Erythroblast (primary cell): ENCODE measurements at regions not wholly inside any gene's neighbourhood (a gene's known extent, or its start where the extent isn't known, plus 50 kb on each side); places are given as distances from the start of the nearest gene placed in this dataset.
"Not testable (repeated sequence)": the region's sequence is repeated elsewhere in the genome, so short reads cannot be mapped to it uniquely, and the experiment has no call there.

Experiments used
- DNase-seq, 2 experiments: peaks; one replicate each; lab custom pipeline; 2025; lab: John Stamatoyannopoulos, UW
- GATA1 ChIP-seq: IDR thresholded peaks from 2 replicates; pipeline ENCODE4 v1.6.1; 2011; ENCODE audit warnings: low read depth, mild to moderate bottlenecking, control low read depth, low read length, moderate library complexity
- POLR2A ChIP-seq: IDR thresholded peaks from 2 replicates; pipeline ENCODE4 v1.6.1; 2011; ENCODE audit warnings: mild to moderate bottlenecking, low read length

- TF ChIP-seq GATA1 (no peak), POLR2A (no peak)
- DNase-seq = no peak
These were observed 103.1 kb downstream of the IER5 start for GRCh38 chr1:181191494-181192040.

- no peak for DNase-seq
- TF ChIP-seq GATA1 (no peak), POLR2A (no peak)
These were observed 103.8 kb downstream of the IER5 start for GRCh38 chr1:181192316-181192715.

DNA sequence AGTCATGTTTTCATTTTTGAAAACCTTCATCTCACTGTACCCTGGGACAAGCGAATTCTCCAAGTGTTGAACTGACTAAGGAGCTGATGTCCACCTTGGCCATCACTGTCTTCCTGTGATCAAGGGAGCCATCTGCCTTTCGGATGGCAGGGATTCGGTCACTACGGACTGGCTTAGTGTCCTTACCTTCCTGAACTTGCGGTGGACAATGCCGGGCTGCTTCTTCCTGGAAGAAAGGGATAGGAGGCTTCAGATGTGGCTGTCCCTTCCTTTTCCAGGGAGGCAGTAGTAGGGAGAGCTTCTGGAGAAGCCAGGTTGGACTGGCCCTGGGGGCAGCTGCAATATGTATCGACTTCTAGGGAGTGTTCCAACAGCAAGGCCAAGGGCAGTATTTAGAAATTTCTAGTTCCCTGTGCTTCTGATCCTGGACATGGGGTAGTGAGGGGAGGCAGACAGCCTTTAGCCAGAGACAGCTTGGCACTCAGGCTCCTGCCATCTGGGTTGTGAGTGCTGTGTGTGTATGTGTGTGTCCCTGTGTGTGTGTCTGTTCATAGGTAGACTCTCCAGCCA lies 114.6 kb downstream of the IER5 start:
- TF ChIP-seq GATA1 (no peak), POLR2A (no peak)
- no peak for DNase-seq

DNA sequence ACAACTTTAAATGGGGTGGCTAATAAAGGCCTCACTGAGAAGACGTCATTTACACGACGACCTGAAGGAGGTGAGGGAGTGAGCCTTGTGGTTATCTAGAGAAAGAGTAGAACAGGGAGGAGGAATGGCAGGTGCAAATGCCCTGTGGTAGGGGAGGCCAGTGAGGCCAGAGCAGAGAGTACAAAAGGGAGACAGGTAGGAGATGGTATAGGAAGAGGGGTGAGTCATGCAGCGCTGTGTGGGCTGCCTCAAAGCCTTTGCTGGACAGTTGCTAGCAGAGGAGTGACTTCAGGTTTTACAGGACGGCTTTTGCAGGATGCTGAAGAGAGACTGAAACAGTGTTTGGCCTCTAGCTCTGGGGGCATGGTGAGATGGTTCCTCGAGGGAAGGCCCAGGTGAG lies 116.0 kb downstream of the IER5 start:
- no peak for DNase-seq
- no peak for TF ChIP-seq GATA1
- no peak for TF ChIP-seq POLR2A

GRCh38 chr1:181205901-181206300 lies 117.4 kb downstream of the IER5 start:
- TF ChIP-seq POLR2A = no peak
- no peak for TF ChIP-seq GATA1
- no peak for DNase-seq

DNA sequence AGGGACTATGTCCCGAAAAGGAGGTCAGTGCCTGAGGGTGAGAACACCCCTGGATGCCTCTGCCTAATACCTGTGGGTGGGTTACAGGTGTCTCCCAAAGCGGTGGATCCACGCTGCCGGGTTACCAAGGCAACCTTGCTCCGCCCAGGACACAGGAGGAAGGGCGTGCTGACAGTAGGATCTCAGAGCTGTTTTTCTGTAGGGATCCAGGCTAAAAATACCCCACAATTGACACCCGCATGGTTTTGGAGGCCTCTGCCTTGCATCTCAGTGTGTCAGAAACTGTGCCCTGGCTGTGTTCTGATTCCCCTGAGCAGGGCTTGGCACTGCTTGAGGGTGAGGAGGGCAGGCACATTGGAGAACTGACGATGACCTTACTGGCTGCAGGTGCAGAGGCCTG lies 118.0 kb downstream of the IER5 start:
- no peak for TF ChIP-seq POLR2A
- DNase-seq = no peak

DNA sequence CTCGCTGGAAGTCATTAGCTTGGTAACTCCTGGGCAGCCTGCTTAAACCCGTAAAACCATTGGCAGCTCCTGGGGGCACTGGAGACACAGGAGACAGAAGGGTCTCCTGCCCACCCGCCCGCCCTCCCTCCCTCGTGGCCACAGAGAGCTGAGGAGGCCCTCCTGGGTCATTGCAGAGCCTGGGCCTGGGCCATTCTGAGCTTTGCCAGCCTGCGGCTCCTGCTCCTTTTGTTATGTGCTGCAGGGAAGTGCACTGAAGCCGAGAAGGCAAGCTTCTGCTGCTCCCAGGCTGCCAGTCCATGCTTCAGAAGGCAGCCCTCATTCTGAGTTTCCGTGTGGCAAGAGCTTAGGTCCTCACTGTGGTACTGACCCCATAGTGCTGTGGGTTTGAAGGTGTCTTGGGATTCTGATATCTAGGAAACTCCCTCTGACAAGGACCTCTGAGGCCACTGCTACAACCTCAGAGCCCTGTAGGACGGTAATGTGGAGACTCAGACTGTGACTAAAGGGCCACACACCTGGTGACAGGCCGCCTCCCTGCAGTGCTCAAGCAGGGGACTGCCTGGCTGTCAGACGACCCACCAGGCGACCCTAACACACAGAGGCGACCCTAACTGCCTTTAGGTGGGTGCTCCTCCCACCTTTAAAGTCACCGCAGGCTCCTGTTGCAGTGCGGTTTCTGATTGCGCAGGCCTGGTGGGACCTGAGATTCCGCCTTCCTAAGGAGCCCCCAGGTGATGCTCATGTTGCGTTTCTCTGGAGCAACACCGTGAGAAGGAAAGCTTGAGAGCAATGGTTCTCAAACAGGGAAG lies 118.7 kb downstream of the IER5 start:
- no peak for DNase-seq
- TF ChIP-seq GATA1 = no peak
- TF ChIP-seq POLR2A = no peak

DNA sequence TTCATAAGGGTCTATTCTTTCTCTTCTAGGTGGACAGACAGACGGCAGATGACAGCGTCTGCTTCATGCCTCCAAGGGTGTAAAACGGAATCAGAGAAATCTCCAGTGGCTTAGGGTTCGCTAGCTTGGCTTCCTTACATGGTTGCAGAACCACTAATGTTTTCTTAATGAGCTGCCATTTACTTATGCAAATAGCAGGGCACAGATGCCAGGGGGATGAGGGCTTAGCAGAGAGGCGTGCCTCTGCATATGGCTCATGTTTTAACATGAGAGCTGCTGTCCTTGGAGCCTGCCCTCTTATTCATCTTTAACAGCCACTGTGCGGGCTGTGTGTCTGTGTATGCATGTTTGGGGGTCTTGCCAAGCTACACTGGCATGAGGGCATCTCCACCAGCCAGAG lies 119.6 kb downstream of the IER5 start:
- no peak for TF ChIP-seq POLR2A
- no peak for TF ChIP-seq GATA1
- DNase-seq = no peak

GRCh38 chr1:181208967-181209366 lies 120.5 kb downstream of the IER5 start:
- TF ChIP-seq POLR2A (no peak), GATA1 (no peak)
- no peak for DNase-seq

- DNase-seq = no peak
- TF ChIP-seq GATA1 (no peak), POLR2A (no peak)
These were observed 124.6 kb downstream of the IER5 start for GRCh38 chr1:181213056-181213455.

GRCh38 chr1:181216591-181216994 lies 128.1 kb downstream of the IER5 start:
- TF ChIP-seq POLR2A (no peak), GATA1 (no peak)
- no peak for DNase-seq

GRCh38 chr1:181219938-181220337 lies 131.4 kb downstream of the IER5 start:
- TF ChIP-seq GATA1 (no peak), POLR2A (no peak)
- DNase-seq = no peak

GRCh38 chr1:181221078-181221477 lies 132.6 kb downstream of the IER5 start:
- DNase-seq = no peak
- TF ChIP-seq POLR2A (no peak), GATA1 (no peak)

GRCh38 chr1:181222972-181223505 lies 134.5 kb downstream of the IER5 start:
- TF ChIP-seq POLR2A (no peak), GATA1 (no peak)
- DNase-seq = no peak

GRCh38 chr1:181226728-181227127 lies 138.2 kb downstream of the IER5 start:
- DNase-seq = not testable (repeated sequence)
